H1 (cell line): ENCODE measurements at regions not wholly inside any gene's neighbourhood (a gene's known extent, or its start where the extent isn't known, plus 50 kb on each side); places are given as distances from the start of the nearest gene placed in this dataset.

Source experiments
- CEBPB ChIP-seq: IDR thresholded peaks from 2 replicates; pipeline ENCODE4 v1.6.1; 2012; ENCODE audit warnings: low read depth, low read length
- RNF2 ChIP-seq: fragments of 200-900, 300-1000 bp; sonication (generic); IDR thresholded peaks from 2 replicates; pipeline ENCODE4 v1.7.1; 2016; ENCODE audit warnings: borderline replicate concordance, low read depth, mild to moderate bottlenecking, antibody characterized with exemption, low read length; ENCODE audit not compliant: poor library complexity, severe bottlenecking; ENCODE audit errors: missing control alignments
- TAF1 ChIP-seq: IDR thresholded peaks from 2 replicates; pipeline ENCODE4 v1.6.1; 2011; ENCODE audit warnings: mild to moderate bottlenecking, low read depth, low read length
- TAF7 ChIP-seq: optimal IDR thresholded peaks from 2 replicates; pipeline ENCODE3; 2011; ENCODE audit warnings: low read depth, mild to moderate bottlenecking, inconsistent platforms, low read length, moderate library complexity, borderline replicate concordance
- TBP ChIP-seq: IDR thresholded peaks from 2 replicates; pipeline ENCODE4 v1.6.1; 2011; ENCODE audit warnings: low read depth, low read length, improper control_type of control experiment
- YY1 ChIP-seq: IDR thresholded peaks from 2 replicates; pipeline ENCODE4 v1.6.1; 2011; ENCODE audit warnings: low read depth, mild to moderate bottlenecking, low read length
- TF ChIP-seq, protein P1 (sequence below), 3 experiments: IDR thresholded peaks; 1 replicate in 2 of 3; 2 replicates in 1 of 3; pipeline versions ENCODE4 v1.5.1 to v1.6.1; 2011; ENCODE audit warnings: low read length in 3 of 3, mild to moderate bottlenecking in 3 of 3, inconsistent platforms in 2 of 3, low read depth in 1 of 3, moderate library complexity in 1 of 3; ENCODE audit not compliant: insufficient read depth in 1 of 3; ENCODE audit errors: control extremely low read depth in 1 of 3
- TF ChIP-seq, protein P2 (sequence below): IDR thresholded peaks from 2 replicates; pipeline ENCODE4 v1.6.1; 2012; ENCODE audit warnings: inconsistent platforms

DNA sequence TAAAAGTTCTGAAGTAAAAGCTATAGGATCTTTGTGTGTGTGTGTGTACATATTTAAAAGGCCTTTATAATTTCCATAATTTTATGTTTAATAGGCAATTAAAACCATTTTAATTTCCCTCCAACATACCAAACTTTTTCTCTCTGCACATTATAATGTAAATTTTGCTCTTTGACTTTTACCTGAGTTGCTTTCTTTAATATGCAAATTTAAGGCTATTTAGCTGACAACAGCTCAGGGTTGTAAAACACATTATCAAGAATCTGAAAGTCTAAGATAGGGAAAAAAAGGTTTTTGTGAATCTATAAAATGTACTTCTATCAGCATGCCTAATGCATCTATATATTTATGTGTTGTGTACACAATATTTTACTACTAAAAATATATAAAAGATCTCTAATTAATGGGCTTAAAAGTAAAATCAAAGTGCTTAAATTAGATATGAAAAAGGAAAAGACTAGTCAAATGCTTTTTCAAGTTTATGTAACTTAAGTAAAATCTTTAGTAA is 239.6 kb upstream of the RAI14 start:
- TF ChIP-seq, protein P1, sequence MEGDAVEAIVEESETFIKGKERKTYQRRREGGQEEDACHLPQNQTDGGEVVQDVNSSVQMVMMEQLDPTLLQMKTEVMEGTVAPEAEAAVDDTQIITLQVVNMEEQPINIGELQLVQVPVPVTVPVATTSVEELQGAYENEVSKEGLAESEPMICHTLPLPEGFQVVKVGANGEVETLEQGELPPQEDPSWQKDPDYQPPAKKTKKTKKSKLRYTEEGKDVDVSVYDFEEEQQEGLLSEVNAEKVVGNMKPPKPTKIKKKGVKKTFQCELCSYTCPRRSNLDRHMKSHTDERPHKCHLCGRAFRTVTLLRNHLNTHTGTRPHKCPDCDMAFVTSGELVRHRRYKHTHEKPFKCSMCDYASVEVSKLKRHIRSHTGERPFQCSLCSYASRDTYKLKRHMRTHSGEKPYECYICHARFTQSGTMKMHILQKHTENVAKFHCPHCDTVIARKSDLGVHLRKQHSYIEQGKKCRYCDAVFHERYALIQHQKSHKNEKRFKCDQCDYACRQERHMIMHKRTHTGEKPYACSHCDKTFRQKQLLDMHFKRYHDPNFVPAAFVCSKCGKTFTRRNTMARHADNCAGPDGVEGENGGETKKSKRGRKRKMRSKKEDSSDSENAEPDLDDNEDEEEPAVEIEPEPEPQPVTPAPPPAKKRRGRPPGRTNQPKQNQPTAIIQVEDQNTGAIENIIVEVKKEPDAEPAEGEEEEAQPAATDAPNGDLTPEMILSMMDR (IDR thresholded peaks at IDR 0.05; ENCODE audit: control extremely low read depth in 1 of 3, insufficient read depth in 1 of 3, low read depth in 1 of 3, low read length in 3 of 3) = no peak
- TF ChIP-seq, protein P2, sequence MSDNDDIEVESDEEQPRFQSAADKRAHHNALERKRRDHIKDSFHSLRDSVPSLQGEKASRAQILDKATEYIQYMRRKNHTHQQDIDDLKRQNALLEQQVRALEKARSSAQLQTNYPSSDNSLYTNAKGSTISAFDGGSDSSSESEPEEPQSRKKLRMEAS = no peak
- TF ChIP-seq YY1 = no peak
- no peak for TF ChIP-seq TAF7
- TF ChIP-seq CEBPB = no peak
- no peak for TF ChIP-seq RNF2
- no peak for TF ChIP-seq TAF1
- no peak for TF ChIP-seq TBP
